Sigmoid colon (tissue), 6 donors: ENCODE measurements at regions not wholly inside any gene's neighbourhood (a gene's known extent, or its start where the extent isn't known, plus 50 kb on each side); places are given as distances from the start of the nearest gene placed in this dataset.

ENCODE experiments used
- DNase-seq: peaks from one replicate; pipeline ENCODE4 v3.0.0-alpha.2; 2019
- H3K27ac ChIP-seq, 4 donors: fragments of 200-600 bp; sonication (generic); one replicate each; pipeline ENCODE4 v1.5.1; 2016 to 2019; ENCODE audit warnings: mild to moderate bottlenecking in 1 of 4
- H3K27me3 ChIP-seq, 3 donors: fragments of 200-600 bp; sonication (generic); one replicate each; pipeline ENCODE4 v1.5.1; 2019; ENCODE audit warnings: mild to moderate bottlenecking in 1 of 3
- H3K36me3 ChIP-seq, 4 donors: fragments of 200-600 bp; sonication (generic); one replicate each; pipeline ENCODE4 v1.5.1; 2016 to 2019
- H3K4me1 ChIP-seq, 4 donors: fragments of 200-600 bp; sonication (generic); one replicate each; pipeline ENCODE4 v1.5.1; 2017 to 2019
- H3K4me3 ChIP-seq, 4 donors: fragments of 200-600 bp; sonication (generic); one replicate each; pipeline ENCODE4 v1.5.1; 2017 to 2019; ENCODE audit warnings: mild to moderate bottlenecking in 2 of 4, moderate library complexity in 1 of 4
- H3K9me3 ChIP-seq, 4 donors: fragments of 200-600 bp in 3 of 4; sonication (generic) in 3 of 4; one replicate each; pipeline versions ENCODE4 v1.5.1 to v1.6.1; 2013 to 2019
- CTCF ChIP-seq, 4 experiments: fragments of 450-650 bp in 3 of 4; fragments of 200-600 bp in 1 of 4; IDR thresholded peaks; one replicate each; pipeline ENCODE4 v1.5.1; 2016 to 2019; ENCODE audit warnings: antibody characterized with exemption in 4 of 4, mild to moderate bottlenecking in 3 of 4, moderate library complexity in 2 of 4
- EP300 ChIP-seq, 4 donors: sonication (generic); formaldehyde crosslinking; IDR thresholded peaks; one replicate each; pipeline ENCODE4 v1.6.1; 2017; ENCODE audit warnings: antibody characterized with exemption in 4 of 4
- POLR2A ChIP-seq, 2 donors: fragments of 450-650 bp; IDR thresholded peaks; one replicate each; pipeline ENCODE4 v1.6.1; 2016; ENCODE audit warnings: antibody characterized with exemption in 2 of 2, mild to moderate bottlenecking in 2 of 2, moderate library complexity in 2 of 2
- POLR2AphosphoS5 ChIP-seq, 4 donors: sonication (generic); formaldehyde crosslinking; IDR thresholded peaks; one replicate each; pipeline ENCODE4 v1.6.1; 2017; ENCODE audit warnings: antibody characterized with exemption in 4 of 4
- WGBS, 2 donors: extraction: QIAGEN DNeasy Blood & Tissue Kit; methylation state at CpG; one replicate each; pipeline ENCODE4 v1.1.7; 2013; 5-methylcytosine and 5-hydroxymethylcytosine counted together
- intact Hi-C: fragments of 100-400 bp; cut with DNase I; formaldehyde crosslinking; loops from one replicate; pipeline ENCODE4 v1.15.1; 2023
- donor health status: healthy with polysubstance abuse.
- donor health status: healthy.

GRCh38 chr5:155783246-155783645 lies 543.7 kb upstream of the SGCD start:
- intact Hi-C loops, result no loop called here
- Histone ChIP-seq H3K4me1 (no peaks in the 10 kb centered on the region), H3K27ac (no peak overlapping the region), H3K27me3 (no peaks in the 10 kb centered on the region), H3K36me3 (no peaks in the 10 kb centered on the region), H3K9me3 (no peaks in the 10 kb centered on the region), H3K4me3 (no peak overlapping the region)
- TF ChIP-seq POLR2A (IDR thresholded peaks at IDR 0.05), result no peak
- TF ChIP-seq POLR2AphosphoS5 (IDR thresholded peaks at IDR 0.05), result no peak
- TF ChIP-seq CTCF (IDR thresholded peaks at IDR 0.05), result no peak
- no peak for TF ChIP-seq EP300 (IDR thresholded peaks at IDR 0.05)
- DNase-seq, result no peak
- 76 to 81% methylated on average over 1 of the region's 1 CpG for WGBS, 2 donors

- Histone ChIP-seq H3K4me1 (no peaks in the 10 kb centered on the region), H3K27ac (no peak overlapping the region), H3K9me3 (no peaks in the 10 kb centered on the region), H3K27me3 (no peaks in the 10 kb centered on the region), H3K4me3 (no peak overlapping the region), H3K36me3 (no peaks in the 10 kb centered on the region)
- TF ChIP-seq CTCF (IDR thresholded peaks at IDR 0.05) (no peak), POLR2A (IDR thresholded peaks at IDR 0.05) (no peak), EP300 (IDR thresholded peaks at IDR 0.05) (no peak), POLR2AphosphoS5 (IDR thresholded peaks at IDR 0.05) (no peak)
- DNase-seq, result no peak
- WGBS, 2 donors, result 58 to 71% methylated on average over 3 of the region's 3 CpGs
- intact Hi-C loops, result no loop called here
Observed at GRCh38 chr5:155783791-155784190, 543.2 kb upstream of the SGCD start.

GRCh38 chr5:155786108-155786507 lies 540.9 kb upstream of the SGCD start:
- TF ChIP-seq CTCF (IDR thresholded peaks at IDR 0.05) (no peak), POLR2AphosphoS5 (IDR thresholded peaks at IDR 0.05) (no peak), EP300 (IDR thresholded peaks at IDR 0.05) (no peak), POLR2A (IDR thresholded peaks at IDR 0.05) (no peak)
- WGBS, 2 donors, result 90 to 94% methylated on average over 1 of the region's 1 CpG
- Histone ChIP-seq H3K9me3 (no peaks in the 10 kb centered on the region), H3K27me3 (no peaks in the 10 kb centered on the region), H3K4me3 (no peak overlapping the region), H3K27ac (no peak overlapping the region), H3K36me3 (no peaks in the 10 kb centered on the region), H3K4me1 (no peaks in the 10 kb centered on the region)
- intact Hi-C loops, result no loop called here
- DNase-seq, result no peak

- Histone ChIP-seq H3K9me3 (peaks cover 0 to 17% (median 1%) of the 10 kb centered on the region in 4 donors), H3K4me1 (no peaks in the 10 kb centered on the region), H3K4me3 (no peak overlapping the region), H3K27ac (no peak overlapping the region), H3K36me3 (no peaks in the 10 kb centered on the region), H3K27me3 (no peaks in the 10 kb centered on the region)
- intact Hi-C loops, result no loop called here
- no peak for DNase-seq
- TF ChIP-seq POLR2A (IDR thresholded peaks at IDR 0.05) (no peak), CTCF (IDR thresholded peaks at IDR 0.05) (no peak), POLR2AphosphoS5 (IDR thresholded peaks at IDR 0.05) (no peak), EP300 (IDR thresholded peaks at IDR 0.05) (no peak)
- 69 to 84% methylated on average over 1 of the region's 1 CpG for WGBS, 2 donors
Observed at GRCh38 chr5:155792873-155793272, 534.1 kb upstream of the SGCD start.

- H3K4me3 ChIP-seq, result no peak overlapping the region
- H3K36me3 ChIP-seq, result no peaks in the 10 kb centered on the region
- no peak for DNase-seq
- no peak for TF ChIP-seq CTCF (IDR thresholded peaks at IDR 0.05)
- TF ChIP-seq POLR2A (IDR thresholded peaks at IDR 0.05), result no peak
- TF ChIP-seq EP300 (IDR thresholded peaks at IDR 0.05), result no peak
- TF ChIP-seq POLR2AphosphoS5 (IDR thresholded peaks at IDR 0.05), result no peak
- peaks cover 0 to 17% (median 1%) of the 10 kb centered on the region in 4 donors for H3K9me3 ChIP-seq
- no peaks in the 10 kb centered on the region for H3K4me1 ChIP-seq
- no peak overlapping the region for H3K27ac ChIP-seq
- H3K27me3 ChIP-seq, result no peaks in the 10 kb centered on the region
- intact Hi-C loops, result no loop called here
Observed at GRCh38 chr5:155794795-155795194, 532.2 kb upstream of the SGCD start.
